H1 (cell line): ENCODE measurements at regions not wholly inside any gene's neighbourhood (a gene's known extent, or its start where the extent isn't known, plus 50 kb on each side); places are given as distances from the start of the nearest gene placed in this dataset.

Source experiments
- CEBPB ChIP-seq: IDR thresholded peaks from 2 replicates; pipeline ENCODE4 v1.6.1; 2012; ENCODE audit warnings: low read depth, low read length
- SRF ChIP-seq: IDR thresholded peaks from 2 replicates; pipeline ENCODE4 v1.6.1; 2011; ENCODE audit warnings: mild to moderate bottlenecking, low read depth, low read length, moderate library complexity

DNA sequence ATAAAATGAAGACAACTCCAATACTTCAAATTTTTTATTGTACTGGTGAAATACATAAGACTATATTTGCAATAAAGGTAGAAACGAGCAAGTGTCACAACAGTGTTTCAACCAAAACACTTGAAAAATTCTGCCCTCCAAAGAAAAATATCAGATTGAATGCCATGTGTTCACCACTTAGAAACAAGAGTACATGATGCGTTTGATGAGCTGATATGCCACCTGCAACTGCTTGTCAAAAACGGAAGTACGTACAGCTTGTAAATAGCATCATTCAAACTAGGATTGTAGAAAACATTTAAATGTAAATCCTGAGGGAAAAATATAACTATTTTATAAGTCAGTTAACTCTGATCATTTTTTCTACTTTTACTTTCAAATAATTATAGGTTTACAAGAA, 276.1 kb downstream of the ANTXR2 start (continued):
- TF ChIP-seq SRF (no peak), CEBPB (no peak)
